Activated naive CD4-positive, alpha-beta T cell treated with Interleukin-2 at 50 U/mL for 16 hours (primary cell): ENCODE measurements at regions not wholly inside any gene's neighbourhood (a gene's known extent, or its start where the extent isn't known, plus 50 kb on each side); places are given as distances from the start of the nearest gene placed in this dataset.
"Not testable (repeated sequence)": the region's sequence is repeated elsewhere in the genome, so short reads cannot be mapped to it uniquely, and the experiment has no call there.

Experiments used
- DNase-seq: peaks from one replicate; pipeline ENCODE4 v3.0.0-alpha.2; 2020

GRCh38 chr14:37787879-37788494 lies 192.6 kb downstream of the TTC6 start:
- no peak for DNase-seq

GRCh38 chr14:37791384-37792036 lies 196.1 kb downstream of the TTC6 start:
- no peak for DNase-seq

DNA sequence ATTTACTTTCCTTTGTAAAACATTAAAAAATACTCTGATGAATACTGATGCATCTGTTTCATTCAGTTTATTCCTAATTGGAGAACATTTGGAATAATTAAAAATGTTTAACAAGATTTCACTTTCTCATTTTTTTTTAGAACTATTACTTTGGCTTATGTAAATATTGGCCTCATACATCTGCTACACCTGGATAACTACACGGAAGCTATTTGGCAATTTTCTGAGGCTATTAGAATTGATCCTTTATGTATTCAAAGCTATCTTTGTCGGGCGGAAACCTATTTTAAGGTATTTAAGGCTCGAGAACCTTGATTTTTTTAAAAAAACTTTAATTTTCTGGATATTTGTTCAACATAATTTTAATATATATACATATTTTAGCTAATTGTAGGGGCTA lies 196.7 kb downstream of the TTC6 start:
- DNase-seq = no peak

- no peak for DNase-seq
Measured at GRCh38 chr14:37796703-37797416, 201.4 kb downstream of the TTC6 start.

DNA sequence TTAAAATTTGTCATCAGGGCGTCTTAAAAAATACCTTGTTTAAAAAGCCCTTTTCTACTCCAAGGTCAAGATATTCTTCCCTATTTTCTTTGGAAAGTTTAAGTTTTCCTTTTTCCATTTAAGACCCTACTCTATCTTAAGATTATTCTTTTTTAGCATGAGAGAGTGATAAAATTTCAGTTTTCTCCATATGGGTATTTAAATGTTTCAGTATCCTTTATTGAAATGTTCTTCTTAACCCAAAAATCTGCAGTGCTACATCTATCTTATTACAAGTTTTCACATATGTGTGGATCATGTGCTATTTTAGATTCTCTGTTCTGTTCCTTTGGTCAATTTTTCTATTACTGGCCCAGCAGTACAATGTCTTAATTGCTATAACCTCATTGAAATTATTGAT lies 202.2 kb downstream of the TTC6 start:
- DNase-seq = no peak

DNA sequence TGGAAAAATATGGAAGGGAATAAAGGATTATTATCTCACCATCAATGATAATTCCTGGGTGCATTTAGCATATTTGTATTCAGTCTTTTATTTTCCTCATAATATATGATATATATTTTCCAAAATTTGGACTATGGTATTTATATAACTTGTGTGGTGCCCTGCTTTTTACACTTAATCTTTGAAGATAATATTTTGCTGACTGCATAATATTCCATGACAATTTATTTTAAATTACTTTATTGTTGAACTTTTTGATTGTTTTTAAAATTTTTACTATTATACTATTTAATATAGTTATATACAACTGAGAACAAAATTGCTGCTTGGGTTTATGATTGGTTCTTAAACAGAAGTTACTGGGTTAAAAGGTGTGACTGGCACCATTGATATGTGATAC lies 212.3 kb downstream of the TTC6 start:
- no peak for DNase-seq

GRCh38 chr14:37810094-37810801 lies 214.8 kb downstream of the TTC6 start:
- no peak for DNase-seq

DNA sequence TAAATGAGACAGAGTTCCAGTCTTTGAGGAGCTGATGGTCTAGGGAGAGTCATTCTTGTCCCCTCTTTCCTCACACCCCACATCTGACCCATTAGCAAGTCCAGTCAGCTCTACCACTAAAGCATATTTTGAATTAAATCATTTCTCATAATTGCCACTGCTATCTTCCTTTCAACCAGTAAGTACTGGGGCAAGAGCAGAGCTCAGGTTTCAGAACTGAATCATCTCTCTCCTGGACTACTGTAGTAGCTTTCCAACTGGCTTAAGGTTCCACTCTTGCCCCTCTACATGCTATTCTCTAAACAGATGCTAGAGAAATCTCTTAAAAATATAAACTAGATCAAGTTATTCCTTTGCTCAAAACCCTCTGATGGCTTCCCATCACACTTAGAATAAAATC lies 218.3 kb downstream of the TTC6 start:
- DNase-seq = no peak

- DNase-seq = no peak
Measured at GRCh38 chr14:37816135-37816534, 220.7 kb downstream of the TTC6 start.

DNA sequence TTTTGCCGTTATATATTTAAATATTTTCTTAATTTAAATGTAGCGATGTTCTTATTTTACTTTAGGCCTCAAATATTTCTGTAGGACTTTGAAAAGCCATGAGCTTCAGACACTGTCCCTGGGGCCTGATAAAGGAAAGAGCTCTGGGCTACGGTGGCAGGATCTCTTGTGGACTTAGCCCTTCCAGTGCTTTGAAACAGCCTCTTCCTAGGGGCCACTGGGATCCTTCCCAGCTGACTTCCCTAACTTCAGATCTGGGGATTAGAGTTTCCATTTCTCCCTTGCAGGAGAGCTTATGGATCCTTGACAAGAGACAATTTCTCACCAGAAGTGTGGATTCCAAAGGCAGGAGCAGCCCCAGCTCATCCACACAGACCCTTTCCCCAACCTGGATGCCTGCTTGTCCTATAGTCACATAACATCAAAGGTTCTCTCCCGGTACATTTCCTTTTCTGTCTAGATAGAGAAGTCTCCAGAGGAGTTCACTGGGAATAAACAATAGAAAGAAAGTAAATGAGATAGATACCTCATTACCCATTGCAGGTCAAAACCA lies 221.4 kb downstream of the TTC6 start:
- no peak for DNase-seq

- no peak for DNase-seq
Measured at GRCh38 chr14:37819155-37820015, 224.0 kb downstream of the TTC6 start.

DNA sequence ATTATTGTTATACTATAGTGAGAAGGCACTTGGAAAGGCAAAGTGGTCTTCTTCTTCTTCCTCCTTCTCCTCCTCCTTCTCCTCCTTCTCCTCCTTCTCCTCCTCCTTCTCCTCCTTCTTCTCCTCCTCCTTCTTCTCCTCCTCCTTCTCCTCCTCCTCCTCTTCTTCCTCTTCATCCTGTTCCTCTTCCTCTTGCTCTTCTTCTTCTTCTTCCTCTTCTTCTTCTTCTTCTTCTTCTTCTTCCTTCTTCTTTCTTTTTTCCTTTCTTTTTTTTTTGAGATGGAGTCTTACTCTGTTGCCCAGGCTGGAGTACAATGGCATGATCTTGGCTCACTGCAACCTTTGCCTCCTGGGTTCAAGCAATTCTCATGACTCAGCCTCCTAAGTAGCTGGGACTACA lies 225.4 kb downstream of the TTC6 start:
- not testable (repeated sequence) for DNase-seq

- DNase-seq = no peak
Measured at GRCh38 chr14:37824939-37825712, 229.7 kb downstream of the TTC6 start.

- no peak for DNase-seq
Measured at GRCh38 chr14:37826869-37827268, 231.4 kb downstream of the TTC6 start.

GRCh38 chr14:37830271-37830670 lies 234.8 kb downstream of the TTC6 start:
- no peak for DNase-seq

DNA sequence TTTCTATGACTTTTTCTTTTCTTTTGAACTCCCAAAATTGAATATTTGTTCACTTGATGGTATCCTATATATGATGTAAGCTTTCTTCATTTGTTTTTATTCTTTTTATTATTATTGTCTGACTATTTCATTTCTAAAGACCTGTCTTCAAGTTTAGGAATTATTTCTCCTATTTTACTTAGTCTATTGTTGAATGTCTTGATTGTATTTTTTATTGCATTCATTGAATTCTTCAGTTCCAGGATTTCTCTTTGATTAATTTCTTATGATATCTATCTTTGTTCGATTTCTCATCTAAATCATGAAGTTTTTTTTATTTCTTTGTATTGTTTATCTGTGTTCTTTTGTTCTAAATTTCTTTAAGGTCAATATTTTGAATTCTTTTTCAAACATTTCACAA lies 238.8 kb downstream of the TTC6 start:
- no peak for DNase-seq

- DNase-seq = not testable (repeated sequence)
Measured at GRCh38 chr14:37838778-37839177, 243.3 kb downstream of the TTC6 start.

GRCh38 chr14:37841039-37841438 lies 245.6 kb downstream of the TTC6 start:
- not testable (repeated sequence) for DNase-seq

GRCh38 chr14:37842106-37842505 lies 246.7 kb downstream of the TTC6 start:
- no peak for DNase-seq

DNA sequence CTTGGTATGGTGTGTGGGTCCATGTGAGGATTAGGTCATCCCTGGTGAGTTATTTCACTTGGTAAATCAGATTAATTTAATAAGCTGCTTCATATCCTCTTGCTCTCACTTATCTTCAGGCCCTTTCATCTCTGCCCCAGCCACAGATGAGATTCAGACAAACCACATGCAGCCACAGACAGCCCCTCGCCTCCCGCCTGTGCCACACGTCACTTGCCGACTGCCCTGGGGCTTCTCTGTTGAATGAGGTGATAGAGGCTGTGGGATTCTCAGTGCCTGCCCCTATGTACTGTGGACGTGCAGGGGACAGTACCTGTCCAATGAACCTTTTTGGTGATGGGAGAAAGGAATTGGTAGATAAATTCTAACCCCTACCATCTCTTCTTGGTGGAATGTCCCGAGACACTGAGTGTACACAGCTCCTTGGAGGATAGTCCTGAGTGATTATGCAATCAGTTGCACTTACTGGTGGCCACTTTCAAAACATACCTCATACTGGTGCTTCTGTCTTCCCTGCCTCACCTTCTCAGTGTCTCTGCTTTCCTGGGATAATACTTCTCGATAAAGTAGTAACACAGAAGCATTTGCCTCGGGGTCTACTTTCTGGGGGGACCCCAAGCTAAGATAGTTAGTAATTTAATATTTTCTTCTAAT lies 248.7 kb downstream of the TTC6 start:
- no peak for DNase-seq

- no peak for DNase-seq
Measured at GRCh38 chr14:37844614-37845013, 249.2 kb downstream of the TTC6 start.
